ENCODE measurements at regions not wholly inside any gene's neighbourhood (a gene's known extent, or its start where the extent isn't known, plus 50 kb on each side); places are given as distances from the start of the nearest gene placed in this dataset.

GRCh38 chr21:38611277-38611676, 113.0 kb upstream of the ERG start:
- BruUV-seq (replicated peaks): no TSS peak
- Histone ChIP-seq H4K20me1 (ENCODE audit: insufficient read depth, low read length) (no peaks in the 10 kb centered on the region), H3K79me2 (ENCODE audit: insufficient read depth, low read length) (no peaks in the 10 kb centered on the region), H2AFZ (ENCODE audit: low read length) (no peak overlapping the region), H3K9me3 (ENCODE audit: low read length) (no peaks in the 10 kb centered on the region), H3K9ac (ENCODE audit: insufficient read depth, low read depth, low read length) (no peak overlapping the region), H3K36me3 (replicated peaks in 1 of 2; ENCODE audit: control insufficient read depth in 1 of 2, insufficient read depth in 2 of 2, low read length in 2 of 2) (no peaks in the 10 kb centered on the region), H3K4me1 (ENCODE audit: insufficient read depth, low read length) (no peaks in the 10 kb centered on the region), H3K27ac (ENCODE audit: extremely low read length, insufficient read depth, low read length) (no peak overlapping the region), H3K4me2 (ENCODE audit: low read depth, low read length) (no peak overlapping the region), H3K27me3 (ENCODE audit: control insufficient read depth in 1 of 2, insufficient read depth in 2 of 2, low read length in 2 of 2) (peaks cover 0 to 19% of the 10 kb centered on the region in 2 experiments; a peak in 2 of 5 replicates), H3K4me3 (replicated peaks in 1 of 3; ENCODE audit: insufficient read depth in 1 of 3, low read depth in 2 of 3, low read length in 3 of 3) (no peak overlapping the region)
- POLR2A ChIA-PET: no interaction called here
- FAIRE-seq (no peak), ATAC-seq (no peak), DNase-seq (ENCODE audit: low spot score) (no peak)
- CTCF ChIA-PET (ENCODE audit: low intra/inter-chr PET ratio, low total read pairs): no interaction called here
- intact Hi-C loops (cut with micrococcal nuclease; ENCODE audit: unreplicated experiment) (no loop called here), in situ Hi-C loops (cut with HindIII; ENCODE audit: extremely low pct_ligation_motif_present, low pct_unique_long_range_greater_than_20kb) (no loop called here)
- TF ChIP-seq ZNF20 (CRISPR knock-in tag; IDR thresholded peaks at IDR 0.05) (no peak), NFATC3 (CRISPR knock-in tag; IDR thresholded peaks at IDR 0.05) (no peak), ZNF552 (CRISPR knock-in tag; IDR thresholded peaks at IDR 0.05; ENCODE audit: borderline replicate concordance) (no peak), ZSCAN29 (CRISPR knock-in tag; conservative IDR thresholded peaks at IDR 0.05) (no peak), RCOR2 (CRISPR knock-in tag; IDR thresholded peaks at IDR 0.05) (no peak), ZBTB2 (CRISPR knock-in tag; IDR thresholded peaks at IDR 0.05; ENCODE audit: low read depth) (no peak)
- WGBS (ENCODE audit: low lambda C conversion rate): 27% methylated on average over 8 of the region's 8 CpGs

- no peak overlapping the region for H3K4me3 ChIP-seq (replicated peaks in 1 of 3; ENCODE audit: insufficient read depth in 1 of 3, low read depth in 2 of 3, low read length in 3 of 3)
- no peak overlapping the region for H3K9ac ChIP-seq (ENCODE audit: insufficient read depth, low read depth, low read length)
- in situ Hi-C loops (cut with HindIII; ENCODE audit: extremely low pct_ligation_motif_present, low pct_unique_long_range_greater_than_20kb) (no loop called here), intact Hi-C loops (cut with micrococcal nuclease; ENCODE audit: unreplicated experiment) (no loop called here)
- H3K4me1 ChIP-seq (ENCODE audit: insufficient read depth, low read length): no peaks in the 10 kb centered on the region
- CTCF ChIA-PET (ENCODE audit: low intra/inter-chr PET ratio, low total read pairs): no interaction called here
- DNase-seq (ENCODE audit: low spot score) (no peak), FAIRE-seq (no peak), ATAC-seq (no peak)
- POLR2A ChIA-PET: no interaction called here
- 46% methylated on average over 4 of the region's 6 CpGs for WGBS (ENCODE audit: low lambda C conversion rate)
- no peak overlapping the region for H3K4me2 ChIP-seq (ENCODE audit: low read depth, low read length)
- H3K9me3 ChIP-seq (ENCODE audit: low read length): no peaks in the 10 kb centered on the region
- peaks cover 0 to 19% of the 10 kb centered on the region in 2 experiments; a peak in 3 of 5 replicates for H3K27me3 ChIP-seq (ENCODE audit: control insufficient read depth in 1 of 2, insufficient read depth in 2 of 2, low read length in 2 of 2)
- no TSS peak for BruUV-seq (replicated peaks)
- no peaks in the 10 kb centered on the region for H3K36me3 ChIP-seq (replicated peaks in 1 of 2; ENCODE audit: control insufficient read depth in 1 of 2, insufficient read depth in 2 of 2, low read length in 2 of 2)
- no peaks in the 10 kb centered on the region for H4K20me1 ChIP-seq (ENCODE audit: insufficient read depth, low read length)
- H3K27ac ChIP-seq (ENCODE audit: extremely low read length, insufficient read depth, low read length): no peak overlapping the region
- no peak overlapping the region for H2AFZ ChIP-seq (ENCODE audit: low read length)
- no peaks in the 10 kb centered on the region for H3K79me2 ChIP-seq (ENCODE audit: insufficient read depth, low read length)
- no peak for TF ChIP-seq LCORL (IDR thresholded peaks at IDR 0.05)
- TF ChIP-seq LCORL (CRISPR knock-in tag; IDR thresholded peaks at IDR 0.05): no peak
- no peak for TF ChIP-seq ZNF562 (CRISPR knock-in tag; IDR thresholded peaks at IDR 0.05; ENCODE audit: borderline replicate concordance)
- no peak for TF ChIP-seq STAT5B (CRISPR knock-in tag; IDR thresholded peaks at IDR 0.05)
- TF ChIP-seq HNF1B (CRISPR knock-in tag; IDR thresholded peaks at IDR 0.05): no peak
- no peak for TF ChIP-seq TOE1 (CRISPR knock-in tag; IDR thresholded peaks at IDR 0.05)
- no peak for TF ChIP-seq ZBTB21 (CRISPR knock-in tag; IDR thresholded peaks at IDR 0.05)
- no peak for TF ChIP-seq MED8 (CRISPR knock-in tag; IDR thresholded peaks at IDR 0.05; ENCODE audit: insufficient replicate concordance)
- no peak for TF ChIP-seq HDAC6 (IDR thresholded peaks at IDR 0.05; ENCODE audit: low read depth, low read length)
- no peak for TF ChIP-seq ZNF414 (CRISPR knock-in tag; IDR thresholded peaks at IDR 0.05)
- TF ChIP-seq ZSCAN22 (CRISPR knock-in tag; IDR thresholded peaks at IDR 0.05): no peak
- no peak for TF ChIP-seq ZNF746 (CRISPR knock-in tag; IDR thresholded peaks at IDR 0.05)
- no peak for TF ChIP-seq HDAC2 (CRISPR knock-in tag; IDR thresholded peaks at IDR 0.05)
These were observed 115.4 kb upstream of the ERG start for GRCh38 chr21:38613686-38614085.
